ENCODE measurements at regions not wholly inside any gene's neighbourhood (a gene's known extent, or its start where the extent isn't known, plus 50 kb on each side); places are given as distances from the start of the nearest gene placed in this dataset.
"Not testable (repeated sequence)": the region's sequence is repeated elsewhere in the genome, so short reads cannot be mapped to it uniquely, and the experiment has no call there.

GRCh38 chr3:87101861-87102625 lies 111.1 kb upstream of the VGLL3 start:
- DNase-seq, result no peak

- not testable (repeated sequence) for DNase-seq
Observed at GRCh38 chr3:87097733-87098132, 106.8 kb upstream of the VGLL3 start.

GRCh38 chr3:87090631-87091030 lies 99.7 kb upstream of the VGLL3 start:
- peak in 1 of 2 experiments; percentile 7 for DNase-seq

GRCh38 chr3:87088993-87089841 lies 98.3 kb upstream of the VGLL3 start:
- peak; percentile 88 to 96 for DNase-seq

- DNase-seq, result no peak
Observed at GRCh38 chr3:87088430-87088992, 97.6 kb upstream of the VGLL3 start.

- DNase-seq, result no peak
Observed at GRCh38 chr3:87084868-87085267, 93.9 kb upstream of the VGLL3 start.

GRCh38 chr3:87082796-87083440 lies 92.0 kb upstream of the VGLL3 start:
- DNase-seq, result peak; percentile 77 to 86

- DNase-seq, result no peak
Observed at GRCh38 chr3:87077355-87077754, 86.4 kb upstream of the VGLL3 start.

- DNase-seq, result no peak
Observed at GRCh38 chr3:87076946-87077345, 86.0 kb upstream of the VGLL3 start.

- DNase-seq, result no peak
Observed at GRCh38 chr3:87073496-87074145, 82.7 kb upstream of the VGLL3 start.

- no peak for DNase-seq
Observed at GRCh38 chr3:87072446-87072845, 81.5 kb upstream of the VGLL3 start.

- DNase-seq, result no peak
Observed at GRCh38 chr3:87069971-87070370, 79.0 kb upstream of the VGLL3 start.

GRCh38 chr3:87069021-87069420 lies 78.1 kb upstream of the VGLL3 start:
- DNase-seq, result no peak

- DNase-seq, result no peak
Observed at GRCh38 chr3:87062685-87063084, 71.7 kb upstream of the VGLL3 start.

- DNase-seq, result no peak
Observed at GRCh38 chr3:87057474-87057873, 66.5 kb upstream of the VGLL3 start.

GRCh38 chr3:87053553-87053952 lies 62.6 kb upstream of the VGLL3 start:
- DNase-seq, result peak in 1 of 2 experiments; percentile 2

- no peak for DNase-seq
Observed at GRCh38 chr3:87052499-87053260, 61.7 kb upstream of the VGLL3 start.

- DNase-seq, result no peak
Observed at GRCh38 chr3:87047852-87048251, 56.9 kb upstream of the VGLL3 start.

GRCh38 chr3:87046241-87046640 lies 55.3 kb upstream of the VGLL3 start:
- DNase-seq, result no peak

- no peak for DNase-seq
Observed at GRCh38 chr3:87045473-87045872, 54.5 kb upstream of the VGLL3 start.

GRCh38 chr3:87044846-87045245 lies 53.9 kb upstream of the VGLL3 start:
- DNase-seq, result no peak

- no peak for DNase-seq
Observed at GRCh38 chr3:87044409-87044808, 53.5 kb upstream of the VGLL3 start.

All from Kasumi-1 (cell line).